Upper lobe of left lung (tissue), 6 donors: ENCODE measurements at regions not wholly inside any gene's neighbourhood (a gene's known extent, or its start where the extent isn't known, plus 50 kb on each side); places are given as distances from the start of the nearest gene placed in this dataset.

Experiments
- ATAC-seq, 2 donors: fragments of 200-7000 bp; cut with Tn5 transposase; one replicate each; pipeline ENCODE4 v1.9.1; 2022; ENCODE audit warnings: mild to moderate bottlenecking in 2 of 2, moderate library complexity in 2 of 2; ENCODE audit not compliant: low FRiP score in 2 of 2
- DNase-seq, 2 donors: peaks; one replicate each; pipeline ENCODE4 v3.0.0-alpha.2; 2019 to 2020
- H3K27ac ChIP-seq, 4 donors: fragments of 200-600 bp; sonication (generic); one replicate each; pipeline ENCODE4 v1.5.1; 2016 to 2019
- H3K27me3 ChIP-seq, 4 donors: fragments of 200-600 bp; sonication (generic); one replicate each; pipeline ENCODE4 v1.5.1; 2017 to 2019
- H3K36me3 ChIP-seq, 4 donors: fragments of 200-600 bp; sonication (generic); one replicate each; pipeline ENCODE4 v1.5.1; 2016 to 2019
- H3K4me1 ChIP-seq, 4 donors: fragments of 200-600 bp; sonication (generic); one replicate each; pipeline ENCODE4 v1.5.1; 2018 to 2019
- H3K4me3 ChIP-seq, 4 donors: fragments of 200-600 bp; sonication (generic); one replicate each; pipeline ENCODE4 v1.5.1; 2017 to 2019; ENCODE audit warnings: mild to moderate bottlenecking in 2 of 4, moderate library complexity in 1 of 4
- H3K9me3 ChIP-seq, 4 donors: fragments of 200-600 bp; sonication (generic); one replicate each; pipeline ENCODE4 v1.5.1; 2018 to 2019
- CTCF ChIP-seq, 6 experiments: fragments of 450-650 bp in 4 of 6; fragments of 200-600 bp in 2 of 6; sonication (generic) in 2 of 6; IDR thresholded peaks; one replicate each; pipeline ENCODE4 v1.5.1; 2016 to 2019; ENCODE audit warnings: antibody characterized with exemption in 6 of 6
- EP300 ChIP-seq, 4 donors: sonication (generic); formaldehyde crosslinking; IDR thresholded peaks; one replicate each; pipeline ENCODE4 v1.5.1; 2017; ENCODE audit warnings: antibody characterized with exemption in 4 of 4, control low read depth in 2 of 4
- POLR2A ChIP-seq, 4 donors: fragments of 450-650 bp; IDR thresholded peaks; one replicate each; pipeline ENCODE4 v1.5.1; 2016 to 2017; ENCODE audit warnings: antibody characterized with exemption in 4 of 4, mild to moderate bottlenecking in 2 of 4
- POLR2AphosphoS5 ChIP-seq, 2 donors: sonication (generic); formaldehyde crosslinking; IDR thresholded peaks; one replicate each; pipeline ENCODE4 v1.5.1; 2017; ENCODE audit warnings: antibody characterized with exemption in 2 of 2
- WGBS, 2 donors: methylation state at CpG; one replicate each; pipeline ENCODE4 v1.1.5; 2017 to 2018; 5-methylcytosine and 5-hydroxymethylcytosine counted together
- donor health status: DM: no; HTN: no; CAD: no; lungs with moderate emphysema.
- donor health status: DM: no; HTN: yes; CAD: no; lungs with severe emphysema.

GRCh38 chr5:39580702-39581453 lies 156.1 kb upstream of the DAB2 start:
- Histone ChIP-seq H3K9me3 (no peaks in the 10 kb centered on the region), H3K4me3 (no peak overlapping the region), H3K27me3 (no peaks in the 10 kb centered on the region), H3K27ac (no peak overlapping the region), H3K4me1 (peaks cover 6 to 15% (median 7%) of the 10 kb centered on the region in 4 donors), H3K36me3 (no peaks in the 10 kb centered on the region)
- no peak for TF ChIP-seq POLR2A (IDR thresholded peaks at IDR 0.05)
- no peak for TF ChIP-seq EP300 (IDR thresholded peaks at IDR 0.05)
- no peak for TF ChIP-seq POLR2AphosphoS5 (IDR thresholded peaks at IDR 0.05)
- no peak for TF ChIP-seq CTCF (IDR thresholded peaks at IDR 0.05)
- ATAC-seq, result peak in 1 of 2 donors; percentile 85
- WGBS, 2 donors, result 9% methylated on average over 1 of the region's 1 CpG
- no peak for DNase-seq

- 68 to 78% methylated on average over 3 of the region's 3 CpGs for WGBS, 2 donors
- no peaks in the 10 kb centered on the region for H3K36me3 ChIP-seq
- no peak for TF ChIP-seq CTCF (IDR thresholded peaks at IDR 0.05)
- TF ChIP-seq EP300 (IDR thresholded peaks at IDR 0.05), result no peak
- H3K9me3 ChIP-seq, result no peaks in the 10 kb centered on the region
- no peak for ATAC-seq
- DNase-seq, result no peak
- peaks cover 6 to 15% (median 7%) of the 10 kb centered on the region in 4 donors for H3K4me1 ChIP-seq
- H3K27ac ChIP-seq, result no peak overlapping the region
- no peak overlapping the region for H3K4me3 ChIP-seq
- H3K27me3 ChIP-seq, result no peaks in the 10 kb centered on the region
Observed at GRCh38 chr5:39579750-39580149, 155.0 kb upstream of the DAB2 start.

- Histone ChIP-seq H3K27ac (no peak overlapping the region), H3K4me3 (no peak overlapping the region), H3K4me1 (peaks cover 6 to 15% (median 7%) of the 10 kb centered on the region in 4 donors), H3K27me3 (no peaks in the 10 kb centered on the region), H3K9me3 (no peaks in the 10 kb centered on the region), H3K36me3 (no peaks in the 10 kb centered on the region)
- no peak for TF ChIP-seq POLR2A (IDR thresholded peaks at IDR 0.05)
- no peak for TF ChIP-seq EP300 (IDR thresholded peaks at IDR 0.05)
- peak in 5 of 6 experiments; percentile 30 to 62 (median 33) for TF ChIP-seq CTCF (IDR thresholded peaks at IDR 0.05)
- no peak for TF ChIP-seq POLR2AphosphoS5 (IDR thresholded peaks at IDR 0.05)
- no peak for ATAC-seq
- WGBS, 2 donors, result 80 to 83% methylated on average over 2 of the region's 2 CpGs
- no peak for DNase-seq
Observed at GRCh38 chr5:39578887-39579497, 154.2 kb upstream of the DAB2 start.

GRCh38 chr5:39577529-39577928 lies 152.7 kb upstream of the DAB2 start:
- 45 to 46% methylated on average over 2 of the region's 2 CpGs for WGBS, 2 donors
- Histone ChIP-seq H3K9me3 (no peaks in the 10 kb centered on the region), H3K27ac (no peak overlapping the region), H3K4me3 (no peak overlapping the region), H3K36me3 (no peaks in the 10 kb centered on the region), H3K4me1 (peaks cover 6 to 15% (median 7%) of the 10 kb centered on the region in 4 donors), H3K27me3 (no peaks in the 10 kb centered on the region)
- ATAC-seq (no peak), DNase-seq (no peak)
- TF ChIP-seq POLR2AphosphoS5 (IDR thresholded peaks at IDR 0.05) (no peak), POLR2A (IDR thresholded peaks at IDR 0.05) (no peak), CTCF (IDR thresholded peaks at IDR 0.05) (no peak), EP300 (IDR thresholded peaks at IDR 0.05) (no peak)
